OCI-LY1 (cell line): ENCODE measurements at regions not wholly inside any gene's neighbourhood (a gene's known extent, or its start where the extent isn't known, plus 50 kb on each side); places are given as distances from the start of the nearest gene placed in this dataset.
"Not testable (repeated sequence)": the region's sequence is repeated elsewhere in the genome, so short reads cannot be mapped to it uniquely, and the experiment has no call there.

Experiments used
- H2AFZ ChIP-seq: fragments of 200-600 bp; sonication (generic), shearing (Covaris generic); 2 replicates; pipeline ENCODE4 v1.6.0; 2014; ENCODE audit warnings: antibody characterized with exemption, mild to moderate bottlenecking, low read length
- H3F3A ChIP-seq: fragments of 200-600 bp; sonication (generic), shearing (Covaris generic); 2 replicates; pipeline ENCODE4 v1.6.0; 2014; ENCODE audit warnings: mild to moderate bottlenecking, antibody characterized with exemption, low read length, moderate library complexity; ENCODE audit not compliant: insufficient read depth
- H3K27ac ChIP-seq: fragments of 200-600 bp; sonication (generic); 2 replicates; pipeline ENCODE4 v1.5.1; 2014; ENCODE audit warnings: low read length, mixed run types, mild to moderate bottlenecking, low read depth; ENCODE audit not compliant: poor library complexity, severe bottlenecking
- H3K27me3 ChIP-seq: fragments of 200-600 bp; sonication (generic); 2 replicates; pipeline ENCODE4 v1.6.0; 2014; ENCODE audit warnings: antibody characterized with exemption, mild to moderate bottlenecking, low read length, moderate library complexity; ENCODE audit not compliant: insufficient read depth
- H3K36me3 ChIP-seq: fragments of 200-600 bp; sonication (generic); 2 replicates; pipeline ENCODE4 v1.6.1; 2014; ENCODE audit warnings: mild to moderate bottlenecking, antibody characterized with exemption, low read length, moderate library complexity, mixed read lengths; ENCODE audit not compliant: insufficient read depth
- H3K4me1 ChIP-seq: fragments of 200-600 bp; sonication (generic); 2 replicates; pipeline ENCODE4 v1.5.1; 2014; ENCODE audit warnings: mild to moderate bottlenecking, low read length, moderate library complexity; ENCODE audit not compliant: insufficient read depth, severe bottlenecking
- H3K4me2 ChIP-seq: fragments of 200-600 bp; sonication (generic), shearing (Covaris generic); 2 replicates; pipeline ENCODE4 v1.6.1; 2014; ENCODE audit warnings: low read length
- H3K4me3 ChIP-seq: fragments of 200-600 bp; sonication (generic); 2 replicates; pipeline ENCODE4 v1.5.1; 2014; ENCODE audit warnings: low read length, low read depth, mild to moderate bottlenecking, mixed read lengths; ENCODE audit not compliant: poor library complexity, severe bottlenecking
- H3K79me2 ChIP-seq: fragments of 200-600 bp; shearing (Covaris generic); 2 replicates; pipeline ENCODE4 v1.6.1; 2016; ENCODE audit warnings: mixed run types, low read length, mixed read lengths; ENCODE audit not compliant: insufficient read depth
- H3K9ac ChIP-seq: fragments of 200-600 bp; sonication (generic), shearing (Covaris generic); 2 replicates; pipeline ENCODE4 v1.6.1; 2014; ENCODE audit warnings: mild to moderate bottlenecking, low read length, mixed read lengths
- H3K9me2 ChIP-seq: fragments of 200-600 bp; sonication (generic), shearing (Covaris generic); 2 replicates; pipeline ENCODE4 v1.6.1; 2014; ENCODE audit warnings: low read depth, mild to moderate bottlenecking, low read length, mixed read lengths
- H3K9me3 ChIP-seq: fragments of 200-600 bp; shearing (Covaris generic); 2 replicates; pipeline ENCODE4 v1.6.1; 2014; ENCODE audit warnings: low read length, mixed read lengths
- H4K20me1 ChIP-seq: fragments of 200-600 bp; sonication (generic), shearing (Covaris generic); 2 replicates; pipeline ENCODE4 v1.6.0; 2016; ENCODE audit warnings: mild to moderate bottlenecking, low read length; ENCODE audit not compliant: insufficient read depth
- TF ChIP-seq, protein P1 (sequence below): fragments of 200-600 bp; sonication (generic), shearing (Covaris generic); IDR thresholded peaks from 2 replicates; pipeline ENCODE4 v1.5.1; 2017; ENCODE audit warnings: mild to moderate bottlenecking, antibody characterized with exemption, low read length, moderate library complexity, mixed read lengths

DNA sequence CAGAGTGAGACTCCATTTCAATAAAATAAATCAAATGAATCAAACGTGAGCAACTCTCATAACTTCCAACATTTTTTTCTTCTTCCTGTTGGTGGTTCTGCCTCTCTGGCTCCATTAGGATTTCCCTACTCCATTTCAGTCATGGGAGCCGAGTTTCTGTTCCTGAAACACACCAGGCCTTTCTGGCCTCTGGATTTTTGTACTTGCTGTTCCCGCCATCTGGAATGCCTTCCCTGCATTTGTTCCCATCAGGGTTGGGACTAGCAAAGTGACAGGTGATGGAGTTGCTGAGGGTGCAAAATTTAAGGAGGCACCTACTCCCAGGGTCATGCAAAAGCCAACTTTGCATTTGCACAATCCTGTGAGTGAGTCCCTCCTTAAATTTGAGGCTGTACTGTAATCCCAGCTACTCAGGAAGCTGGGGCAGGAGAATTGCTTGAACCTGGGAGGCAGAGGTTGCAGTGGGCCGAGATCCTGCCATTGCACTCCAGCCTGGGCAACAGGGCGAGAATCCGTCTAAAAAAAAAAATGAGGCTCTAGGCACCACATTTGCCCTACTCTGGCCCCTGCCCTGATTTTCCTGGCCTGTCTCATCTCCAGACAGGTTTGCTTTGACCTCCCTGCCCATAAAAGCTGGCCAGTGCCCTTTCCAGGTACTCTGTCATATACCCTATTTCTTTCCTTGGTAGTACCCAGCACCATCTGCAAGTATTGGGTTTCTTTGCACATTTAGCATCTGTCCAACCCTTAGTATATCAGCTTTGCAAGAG lies 93.4 kb upstream of the METTL9 start:
- not testable (repeated sequence) for H3F3A ChIP-seq, H3K27me3 ChIP-seq, H3K9me2 ChIP-seq, H4K20me1 ChIP-seq, H2AFZ ChIP-seq, H3K9me3 ChIP-seq
- Histone ChIP-seq H3K27ac (peak overlapping the region; percentile 96), H3K4me1 (peaks cover 57% of the 10 kb centered on the region), H3K36me3 (peaks cover 26% of the 10 kb centered on the region; the same call in 1 of the 2 replicates), H3K9ac (peak overlapping the region; percentile 53; the same call in 1 of the 2 replicates), H3K4me3 (peak overlapping the region; percentile 60), H3K4me2 (peak overlapping the region; percentile 81), H3K79me2 (peaks cover 32% of the 10 kb centered on the region)

DNA sequence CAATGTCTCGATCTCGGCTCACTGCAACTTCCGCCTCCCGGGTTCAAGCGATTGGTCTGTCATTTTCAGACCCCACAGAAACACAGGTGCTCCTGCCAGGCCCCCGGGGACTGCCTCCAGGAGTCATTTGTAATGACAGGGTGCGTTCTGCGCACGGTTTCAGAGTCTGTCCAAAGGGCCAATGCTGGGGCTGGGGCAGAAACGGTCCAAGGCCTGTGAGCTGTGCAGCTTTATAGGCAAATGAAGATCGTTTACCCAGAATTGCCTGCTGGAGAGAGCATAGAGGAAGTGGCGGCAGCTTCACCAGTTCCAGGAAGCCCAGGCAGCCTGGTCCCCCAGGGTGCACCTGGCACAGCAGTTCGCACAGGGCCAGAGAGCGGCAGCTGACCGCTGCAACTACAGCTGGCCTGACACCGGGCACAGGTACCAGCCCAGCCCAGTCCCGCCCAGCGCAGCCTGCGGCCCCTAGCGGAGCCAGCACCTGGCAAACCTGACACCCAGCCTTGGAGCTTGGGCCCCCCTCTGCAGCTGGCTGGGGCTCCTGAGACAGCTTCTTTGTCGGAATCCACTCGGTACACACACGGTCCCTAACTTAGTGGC lies 92.4 kb upstream of the METTL9 start:
- Histone ChIP-seq H3K79me2 (peaks cover 32% of the 10 kb centered on the region), H3K4me3 (peak overlapping the region; percentile 60), H3K4me2 (peak overlapping the region; percentile 81), H3K9ac (peak overlapping the region; percentile 63), H3K36me3 (peaks cover 26% of the 10 kb centered on the region; the same call in 1 of the 2 replicates), H3K27ac (peak overlapping the region; percentile 96), H3K4me1 (peaks cover 57% of the 10 kb centered on the region)
- not testable (repeated sequence) for H4K20me1 ChIP-seq, H2AFZ ChIP-seq, H3K9me3 ChIP-seq, H3K9me2 ChIP-seq, H3K27me3 ChIP-seq, H3F3A ChIP-seq
- TF ChIP-seq, protein P1, sequence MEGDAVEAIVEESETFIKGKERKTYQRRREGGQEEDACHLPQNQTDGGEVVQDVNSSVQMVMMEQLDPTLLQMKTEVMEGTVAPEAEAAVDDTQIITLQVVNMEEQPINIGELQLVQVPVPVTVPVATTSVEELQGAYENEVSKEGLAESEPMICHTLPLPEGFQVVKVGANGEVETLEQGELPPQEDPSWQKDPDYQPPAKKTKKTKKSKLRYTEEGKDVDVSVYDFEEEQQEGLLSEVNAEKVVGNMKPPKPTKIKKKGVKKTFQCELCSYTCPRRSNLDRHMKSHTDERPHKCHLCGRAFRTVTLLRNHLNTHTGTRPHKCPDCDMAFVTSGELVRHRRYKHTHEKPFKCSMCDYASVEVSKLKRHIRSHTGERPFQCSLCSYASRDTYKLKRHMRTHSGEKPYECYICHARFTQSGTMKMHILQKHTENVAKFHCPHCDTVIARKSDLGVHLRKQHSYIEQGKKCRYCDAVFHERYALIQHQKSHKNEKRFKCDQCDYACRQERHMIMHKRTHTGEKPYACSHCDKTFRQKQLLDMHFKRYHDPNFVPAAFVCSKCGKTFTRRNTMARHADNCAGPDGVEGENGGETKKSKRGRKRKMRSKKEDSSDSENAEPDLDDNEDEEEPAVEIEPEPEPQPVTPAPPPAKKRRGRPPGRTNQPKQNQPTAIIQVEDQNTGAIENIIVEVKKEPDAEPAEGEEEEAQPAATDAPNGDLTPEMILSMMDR, result peak; percentile 28; the same call in 1 of the 2 replicates

DNA sequence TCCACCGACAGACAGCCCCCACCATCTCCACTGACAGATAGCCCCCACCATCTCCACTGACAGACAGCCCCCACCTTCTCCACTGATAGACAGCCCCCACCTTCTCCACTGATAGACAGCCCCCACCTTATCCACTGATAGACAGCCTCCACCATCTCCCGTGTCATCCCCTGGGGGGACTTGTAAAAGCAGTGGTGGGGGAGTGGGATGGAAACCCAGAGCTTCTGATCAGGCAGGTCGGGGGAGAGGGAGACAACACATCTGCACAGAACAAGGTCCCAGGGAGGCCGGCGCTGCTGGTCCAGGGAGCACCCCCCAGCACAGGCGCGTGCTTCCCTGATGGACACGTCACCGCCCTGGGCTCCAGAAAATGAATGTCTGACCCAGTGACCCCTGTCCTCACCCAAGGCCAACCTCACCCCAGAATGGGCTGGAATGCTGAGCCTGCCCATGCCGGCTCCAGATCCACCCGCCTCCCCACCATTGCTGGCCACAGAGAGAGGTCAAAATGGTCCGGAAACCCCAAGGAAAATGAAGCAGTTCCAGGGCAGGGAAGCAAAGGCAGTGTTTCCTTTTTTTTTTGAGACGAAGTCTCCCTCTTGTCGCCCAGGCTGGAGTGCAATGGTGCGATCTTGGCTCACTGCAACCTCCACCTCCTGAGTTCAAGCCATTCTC lies 91.6 kb upstream of the METTL9 start:
- Histone ChIP-seq H3K79me2 (peaks cover 39% of the 10 kb centered on the region), H3K4me1 (peaks cover 60% of the 10 kb centered on the region), H3K4me2 (peak overlapping the region; percentile 81), H3K4me3 (peak overlapping the region; percentile 60), H3K36me3 (peaks cover 34% of the 10 kb centered on the region; the same call in 1 of the 2 replicates), H3K9ac (peak overlapping the region; percentile 63), H3K27ac (peak overlapping the region; percentile 96)
- H3K9me2 ChIP-seq, H3F3A ChIP-seq, H3K27me3 ChIP-seq, H4K20me1 ChIP-seq, H3K9me3 ChIP-seq, H2AFZ ChIP-seq: not testable (repeated sequence)

DNA sequence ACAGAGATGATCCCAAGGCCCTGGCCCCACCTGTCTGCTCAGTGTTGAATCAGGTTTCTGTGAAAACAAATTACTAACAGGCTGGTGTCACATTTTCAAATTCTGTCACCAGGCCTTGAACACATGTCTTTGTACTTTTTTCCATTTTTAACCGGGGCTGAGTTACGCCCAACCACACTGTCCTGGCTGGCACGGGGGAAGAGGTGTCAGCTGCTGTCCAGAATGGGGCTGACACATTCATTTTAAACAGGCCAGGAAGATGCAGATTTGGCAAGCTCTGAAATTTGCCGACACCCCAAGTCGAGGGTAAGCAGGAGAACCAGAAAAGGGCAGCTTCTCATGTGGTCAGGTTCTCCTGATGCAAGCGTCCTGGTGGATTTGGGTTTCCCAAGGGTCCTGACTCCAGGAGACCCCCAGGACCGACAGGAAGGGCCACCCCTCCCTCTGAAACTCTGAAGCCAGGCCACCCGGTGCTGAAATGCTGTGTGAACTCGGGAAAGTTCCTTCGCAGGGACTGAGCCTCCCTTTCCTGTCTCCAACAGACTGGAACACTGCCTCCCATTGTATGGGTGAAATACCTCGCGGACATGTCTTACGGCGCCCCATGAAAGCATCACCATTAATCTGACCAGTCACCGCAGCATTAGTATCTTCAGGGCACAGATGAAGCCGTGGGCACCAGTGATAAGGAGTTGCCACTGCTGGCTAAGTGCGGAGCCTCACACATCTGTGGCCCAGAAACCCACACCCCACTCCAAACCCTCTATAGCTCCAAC lies 90.5 kb upstream of the METTL9 start:
- H4K20me1 ChIP-seq, result not testable (repeated sequence)
- H3K4me1 ChIP-seq, result peaks cover 62% of the 10 kb centered on the region

DNA sequence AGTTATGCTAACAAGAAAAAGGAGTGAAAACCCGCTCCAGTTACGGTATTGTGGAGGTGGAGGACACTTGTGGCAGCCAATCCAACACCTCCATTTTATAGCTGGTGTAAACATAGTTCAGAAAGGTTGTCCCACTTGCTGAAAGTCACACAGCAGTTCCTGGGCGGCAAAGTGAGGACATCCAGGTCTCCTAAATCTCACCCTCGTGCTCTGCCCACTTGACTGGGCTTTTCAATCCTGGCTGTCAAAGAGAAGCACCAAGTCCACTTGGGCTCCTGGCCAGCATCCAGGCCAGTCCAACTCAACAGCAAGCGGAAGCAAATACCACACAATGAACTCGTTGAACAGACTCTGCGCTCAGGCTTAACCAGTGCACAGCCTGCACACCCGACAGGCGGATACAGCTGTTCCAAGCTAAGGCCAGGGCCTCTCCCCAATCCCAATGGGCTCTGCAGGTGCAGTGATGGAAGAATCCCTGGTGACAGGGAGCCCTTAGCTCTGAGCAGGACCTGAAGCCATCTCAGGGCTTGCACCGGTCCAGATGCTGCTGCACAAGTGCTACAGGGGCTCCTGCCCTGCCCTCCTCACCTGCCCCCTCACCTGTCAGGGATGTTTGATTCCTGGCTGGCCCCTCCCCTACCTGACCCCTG lies 89.8 kb upstream of the METTL9 start:
- H3K9me3 ChIP-seq, H3K27me3 ChIP-seq, H3K9me2 ChIP-seq, H3K9ac ChIP-seq, H2AFZ ChIP-seq, H4K20me1 ChIP-seq, H3F3A ChIP-seq, H3K4me3 ChIP-seq: not testable (repeated sequence)
- peak overlapping the region; percentile 81; the same call in 1 of the 2 replicates for H3K4me2 ChIP-seq
- peaks cover 50% of the 10 kb centered on the region for H3K79me2 ChIP-seq
- peaks cover 68% of the 10 kb centered on the region for H3K4me1 ChIP-seq
- peak overlapping the region; percentile 96 for H3K27ac ChIP-seq
- H3K36me3 ChIP-seq, result peaks cover 38% of the 10 kb centered on the region; the same call in 1 of the 2 replicates

More for the DNA sequence above, 90.5 kb upstream of the METTL9 start:
- H3F3A ChIP-seq, H2AFZ ChIP-seq, H3K27me3 ChIP-seq, H3K9me3 ChIP-seq, H3K9me2 ChIP-seq: not testable (repeated sequence)
- H3K4me3 ChIP-seq, result peak overlapping the region; percentile 60
- peak overlapping the region; percentile 81 for H3K4me2 ChIP-seq
- peak overlapping the region; percentile 96 for H3K27ac ChIP-seq
- peak overlapping the region; percentile 63; the same call in 1 of the 2 replicates for H3K9ac ChIP-seq
- peaks cover 36% of the 10 kb centered on the region; the same call in 1 of the 2 replicates for H3K36me3 ChIP-seq
- peaks cover 44% of the 10 kb centered on the region for H3K79me2 ChIP-seq

DNA sequence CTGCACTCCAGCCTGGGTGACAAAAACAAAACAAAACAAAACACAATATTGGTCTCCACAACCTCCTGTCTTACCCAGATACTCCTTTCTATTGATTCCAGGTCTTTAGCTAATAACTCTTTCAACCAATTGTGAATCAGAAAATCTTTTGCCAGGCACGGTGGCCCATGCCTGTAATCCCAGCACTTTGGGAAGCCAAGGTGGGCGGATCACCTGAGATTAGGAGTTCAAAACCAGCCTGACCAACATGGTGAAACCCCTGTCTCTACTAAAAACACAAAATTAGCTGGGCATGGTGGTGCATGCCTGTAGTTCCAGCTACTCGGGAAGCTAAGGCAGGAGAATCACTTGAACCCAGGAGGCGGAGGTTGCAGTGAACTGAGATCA lies 88.5 kb upstream of the METTL9 start:
- not testable (repeated sequence) for H3K4me3 ChIP-seq, H2AFZ ChIP-seq, H3K9ac ChIP-seq, H3K27me3 ChIP-seq, H3K4me2 ChIP-seq, H4K20me1 ChIP-seq, H3F3A ChIP-seq, H3K9me3 ChIP-seq, H3K27ac ChIP-seq, H3K9me2 ChIP-seq
- peaks cover 55% of the 10 kb centered on the region for H3K79me2 ChIP-seq
- H3K4me1 ChIP-seq, result peaks cover 72% of the 10 kb centered on the region
- peaks cover 44% of the 10 kb centered on the region; the same call in 1 of the 2 replicates for H3K36me3 ChIP-seq
